H1 (cell line): ENCODE measurements at regions not wholly inside any gene's neighbourhood (a gene's known extent, or its start where the extent isn't known, plus 50 kb on each side); places are given as distances from the start of the nearest gene placed in this dataset.

Source experiments
- BCL11A ChIP-seq, 2 experiments: IDR thresholded peaks; one replicate each; pipeline ENCODE4 v1.6.1; 2011; ENCODE audit warnings: low read depth in 2 of 2, low read length in 2 of 2, mild to moderate bottlenecking in 2 of 2
- CHD7 ChIP-seq: fragments of 300-600 bp; sonication (generic); IDR thresholded peaks from 2 replicates; pipeline ENCODE4 v1.7.1; 2012; ENCODE audit warnings: low read length, moderate library complexity, mild to moderate bottlenecking, inconsistent platforms; ENCODE audit not compliant: insufficient replicate concordance
- CTCF ChIP-seq, 3 experiments: IDR thresholded peaks; 1 replicate in 2 of 3; 2 replicates in 1 of 3; pipeline versions ENCODE4 v1.5.1 to v1.6.1; 2011; ENCODE audit warnings: low read length in 3 of 3, mild to moderate bottlenecking in 3 of 3, inconsistent platforms in 2 of 3, low read depth in 1 of 3, moderate library complexity in 1 of 3; ENCODE audit not compliant: insufficient read depth in 1 of 3; ENCODE audit errors: control extremely low read depth in 1 of 3
- EGR1 ChIP-seq: IDR thresholded peaks from 2 replicates; pipeline ENCODE4 v1.6.1; 2011; ENCODE audit warnings: low read depth, low read length, borderline replicate concordance
- EP300 ChIP-seq, 2 experiments: IDR thresholded peaks; 1 replicate in 1 of 2; 2 replicates in 1 of 2; pipeline ENCODE4 v1.6.1; 2011 to 2012; ENCODE audit warnings: low read depth in 2 of 2, low read length in 2 of 2, mild to moderate bottlenecking in 2 of 2, borderline replicate concordance in 1 of 2, inconsistent platforms in 1 of 2, moderate library complexity in 1 of 2
- JUN ChIP-seq: IDR thresholded peaks from 2 replicates; pipeline ENCODE4 v1.6.1; 2011; ENCODE audit warnings: low read depth, mild to moderate bottlenecking, improper control_type of control experiment, low read length
- POLR2A ChIP-seq, 2 experiments: IDR thresholded peaks; 1 replicate in 1 of 2; 2 replicates in 1 of 2; pipeline ENCODE4 v1.6.1; 2011; ENCODE audit warnings: low read depth in 2 of 2, low read length in 2 of 2, mild to moderate bottlenecking in 2 of 2; ENCODE audit errors: control extremely low read depth in 1 of 2
- POLR2AphosphoS5 ChIP-seq: IDR thresholded peaks from 2 replicates; pipeline ENCODE4 v1.6.1; 2011; ENCODE audit warnings: low read depth, low read length
- RAD21 ChIP-seq, 2 experiments: IDR thresholded peaks in 1 of 2; conservative IDR thresholded peaks in 1 of 2; 2 replicates each; pipeline ENCODE4 v1.6.1; 2011; ENCODE audit warnings: low read depth in 2 of 2, low read length in 2 of 2, improper control_type of control experiment in 1 of 2, inconsistent platforms in 1 of 2, mild to moderate bottlenecking in 1 of 2, moderate library complexity in 1 of 2
- SAP30 ChIP-seq: fragments of 300-600 bp; sonication (generic); IDR thresholded peaks from 2 replicates; pipeline ENCODE4 v1.7.1; 2012; ENCODE audit warnings: low read length, moderate library complexity, mild to moderate bottlenecking, inconsistent platforms; ENCODE audit not compliant: insufficient read depth, insufficient replicate concordance
- SP1 ChIP-seq: IDR thresholded peaks from 2 replicates; pipeline ENCODE4 v1.6.1; 2011; ENCODE audit warnings: low read depth, low read length
- SRF ChIP-seq: IDR thresholded peaks from 2 replicates; pipeline ENCODE4 v1.6.1; 2011; ENCODE audit warnings: mild to moderate bottlenecking, low read depth, low read length, moderate library complexity
- TAF7 ChIP-seq: optimal IDR thresholded peaks from 2 replicates; pipeline ENCODE3; 2011; ENCODE audit warnings: low read depth, mild to moderate bottlenecking, inconsistent platforms, low read length, moderate library complexity, borderline replicate concordance
- TF ChIP-seq, protein P1 (sequence below): IDR thresholded peaks from 2 replicates; pipeline ENCODE4 v1.6.1; 2011; ENCODE audit warnings: low read length, improper control_type of control experiment

DNA sequence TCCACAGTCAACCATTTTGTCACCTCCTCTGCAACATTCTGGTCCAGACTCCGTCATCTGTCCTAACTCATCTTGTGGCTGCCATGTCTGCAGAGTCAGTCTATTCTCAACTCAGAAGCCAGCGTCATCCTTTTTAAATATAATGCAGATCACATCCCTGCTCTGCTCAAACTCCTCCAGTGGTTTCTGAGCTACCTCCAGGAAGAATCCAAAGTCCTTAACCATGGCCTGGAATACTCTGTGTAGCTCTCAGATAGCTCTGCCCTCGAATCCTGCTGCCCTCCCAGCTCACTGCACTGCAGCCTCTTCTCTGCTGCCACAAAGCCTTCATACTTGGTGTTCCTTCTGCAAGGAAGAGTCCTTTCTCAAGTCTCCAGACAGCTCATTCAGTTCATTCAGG lies 190.8 kb downstream of the FOXO1 start:
- TF ChIP-seq CTCF (IDR thresholded peaks at IDR 0.05; ENCODE audit: control extremely low read depth in 1 of 3, insufficient read depth in 1 of 3, low read depth in 1 of 3, low read length in 3 of 3) (no peak), POLR2A (IDR thresholded peaks at IDR 0.05; ENCODE audit: control extremely low read depth in 1 of 2, low read depth in 2 of 2, low read length in 2 of 2) (no peak), EP300 (IDR thresholded peaks at IDR 0.05; ENCODE audit: borderline replicate concordance in 1 of 2, low read depth in 2 of 2, low read length in 2 of 2) (no peak), TAF7 (no peak), JUN (no peak), BCL11A (IDR thresholded peaks at IDR 0.05; ENCODE audit: low read depth in 2 of 2, low read length in 2 of 2) (no peak), SRF (no peak), EGR1 (no peak), SAP30 (no peak), SP1 (no peak), CHD7 (no peak), POLR2AphosphoS5 (no peak), RAD21 (IDR thresholded peaks at IDR 0.05 in 1 of 2, conservative IDR thresholded peaks at IDR 0.05 in 1 of 2; ENCODE audit: low read depth in 2 of 2, low read length in 2 of 2) (no peak)
- TF ChIP-seq, protein P1, sequence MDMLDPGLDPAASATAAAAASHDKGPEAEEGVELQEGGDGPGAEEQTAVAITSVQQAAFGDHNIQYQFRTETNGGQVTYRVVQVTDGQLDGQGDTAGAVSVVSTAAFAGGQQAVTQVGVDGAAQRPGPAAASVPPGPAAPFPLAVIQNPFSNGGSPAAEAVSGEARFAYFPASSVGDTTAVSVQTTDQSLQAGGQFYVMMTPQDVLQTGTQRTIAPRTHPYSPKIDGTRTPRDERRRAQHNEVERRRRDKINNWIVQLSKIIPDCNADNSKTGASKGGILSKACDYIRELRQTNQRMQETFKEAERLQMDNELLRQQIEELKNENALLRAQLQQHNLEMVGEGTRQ = no peak
